HCT116 (cell line): ENCODE measurements at regions not wholly inside any gene's neighbourhood (a gene's known extent, or its start where the extent isn't known, plus 50 kb on each side); places are given as distances from the start of the nearest gene placed in this dataset.

Source experiments
- CBX3 ChIP-seq: IDR thresholded peaks from 2 replicates; pipeline ENCODE4 v1.6.1; 2012; ENCODE audit warnings: low read depth
- CEBPB ChIP-seq: IDR thresholded peaks from 2 replicates; pipeline ENCODE4 v1.6.1; 2012; ENCODE audit warnings: low read depth
- EZH2phosphoT487 ChIP-seq: fragments of 200-600 bp; IDR thresholded peaks from 2 replicates; pipeline ENCODE4 v1.6.1; 2018; ENCODE audit warnings: antibody characterized with exemption, borderline replicate concordance
- FOSL1 ChIP-seq: IDR thresholded peaks from 2 replicates; pipeline ENCODE4 v1.6.1; 2012; ENCODE audit warnings: low read depth
- POLR2AphosphoS5 ChIP-seq: IDR thresholded peaks from 2 replicates; pipeline ENCODE4 v1.6.1; 2011; ENCODE audit warnings: mild to moderate bottlenecking, low read depth, low read length, moderate library complexity
- RAD21 ChIP-seq: IDR thresholded peaks from 2 replicates; pipeline ENCODE4 v1.6.1; 2012; ENCODE audit warnings: low read depth, mild to moderate bottlenecking
- YY1 ChIP-seq: IDR thresholded peaks from 2 replicates; pipeline ENCODE4 v1.6.1; 2011; ENCODE audit warnings: low read length, low read depth, moderate library complexity, mild to moderate bottlenecking; ENCODE audit not compliant: insufficient replicate concordance; ENCODE audit errors: extremely low read depth
- ZNF274 ChIP-seq: fragments of 200-500 bp; sonication (Bioruptor generic); IDR thresholded peaks from 2 replicates; pipeline ENCODE4 v1.6.1; 2014; ENCODE audit warnings: mild to moderate bottlenecking, low read depth, low read length, inconsistent platforms
- TF ChIP-seq, protein P1 (sequence below), 3 experiments: fragments of 200-600 bp in 1 of 3; sonication (generic) in 1 of 3; IDR thresholded peaks in 2 of 3; conservative IDR thresholded peaks in 1 of 3; 2 replicates each; pipeline ENCODE4 v1.5.1; 2012 to 2017; ENCODE audit warnings: low read depth in 2 of 3, low read length in 2 of 3, antibody characterized with exemption in 1 of 3, borderline replicate concordance in 1 of 3, control low read depth in 1 of 3, mild to moderate bottlenecking in 1 of 3, mixed read lengths in 1 of 3, mixed run types in 1 of 3, moderate library complexity in 1 of 3; ENCODE audit not compliant: insufficient read depth in 1 of 3
- TF ChIP-seq, protein P2 (sequence below): IDR thresholded peaks from 2 replicates; pipeline ENCODE4 v1.6.1; 2012

DNA sequence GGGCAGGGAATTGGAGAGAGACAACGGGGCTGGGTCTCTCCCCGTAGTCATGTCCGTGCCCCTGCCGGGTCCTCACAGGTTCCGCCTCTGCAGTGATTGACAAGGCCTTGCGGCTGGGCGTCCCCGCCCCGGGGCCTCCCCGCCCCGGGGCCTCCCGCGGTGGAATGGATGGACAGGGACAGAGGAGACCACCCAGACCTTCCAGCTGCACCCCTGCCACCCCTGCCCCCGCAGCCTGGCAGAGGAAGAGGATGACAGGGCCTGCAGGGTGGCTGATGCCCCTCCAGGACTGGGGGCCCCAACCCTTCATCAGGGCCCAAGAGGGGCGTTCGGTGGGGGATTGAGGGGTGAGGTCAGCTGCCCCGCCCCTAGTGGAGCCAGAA lies 216.4 kb upstream of the CIBAR2 start:
- TF ChIP-seq, protein P1, sequence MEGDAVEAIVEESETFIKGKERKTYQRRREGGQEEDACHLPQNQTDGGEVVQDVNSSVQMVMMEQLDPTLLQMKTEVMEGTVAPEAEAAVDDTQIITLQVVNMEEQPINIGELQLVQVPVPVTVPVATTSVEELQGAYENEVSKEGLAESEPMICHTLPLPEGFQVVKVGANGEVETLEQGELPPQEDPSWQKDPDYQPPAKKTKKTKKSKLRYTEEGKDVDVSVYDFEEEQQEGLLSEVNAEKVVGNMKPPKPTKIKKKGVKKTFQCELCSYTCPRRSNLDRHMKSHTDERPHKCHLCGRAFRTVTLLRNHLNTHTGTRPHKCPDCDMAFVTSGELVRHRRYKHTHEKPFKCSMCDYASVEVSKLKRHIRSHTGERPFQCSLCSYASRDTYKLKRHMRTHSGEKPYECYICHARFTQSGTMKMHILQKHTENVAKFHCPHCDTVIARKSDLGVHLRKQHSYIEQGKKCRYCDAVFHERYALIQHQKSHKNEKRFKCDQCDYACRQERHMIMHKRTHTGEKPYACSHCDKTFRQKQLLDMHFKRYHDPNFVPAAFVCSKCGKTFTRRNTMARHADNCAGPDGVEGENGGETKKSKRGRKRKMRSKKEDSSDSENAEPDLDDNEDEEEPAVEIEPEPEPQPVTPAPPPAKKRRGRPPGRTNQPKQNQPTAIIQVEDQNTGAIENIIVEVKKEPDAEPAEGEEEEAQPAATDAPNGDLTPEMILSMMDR (IDR thresholded peaks at IDR 0.05 in 2 of 3, conservative IDR thresholded peaks at IDR 0.05 in 1 of 3; ENCODE audit: borderline replicate concordance in 1 of 3, insufficient read depth in 1 of 3, low read depth in 2 of 3, low read length in 2 of 3), result no peak
- TF ChIP-seq YY1 (no peak), CBX3 (no peak), POLR2AphosphoS5 (no peak), CEBPB (no peak), EZH2phosphoT487 (no peak), ZNF274 (no peak), RAD21 (no peak), FOSL1 (no peak)
- TF ChIP-seq, protein P2, sequence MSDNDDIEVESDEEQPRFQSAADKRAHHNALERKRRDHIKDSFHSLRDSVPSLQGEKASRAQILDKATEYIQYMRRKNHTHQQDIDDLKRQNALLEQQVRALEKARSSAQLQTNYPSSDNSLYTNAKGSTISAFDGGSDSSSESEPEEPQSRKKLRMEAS, result no peak
